ENCODE measurements at regions not wholly inside any gene's neighbourhood (a gene's known extent, or its start where the extent isn't known, plus 50 kb on each side); places are given as distances from the start of the nearest gene placed in this dataset.
A peak's percentile ranks its signal among the peaks of the same experiment; 100 is the strongest.

GRCh38 chr9:22244139-22245011 lies 202.2 kb upstream of the DMRTA1 start:
- no peak overlapping the region for H3K27ac ChIP-seq
- WGBS, result 48% methylated on average over 9 of the region's 9 CpGs
- no peaks in the 10 kb centered on the region for H3K27me3 ChIP-seq
- no peak for DNase-seq (ENCODE audit: low spot score in 2 of 2)
- TF ChIP-seq POLR2AphosphoS5 (IDR thresholded peaks at IDR 0.05), result no peak
- no peak for TF ChIP-seq EP300 (IDR thresholded peaks at IDR 0.05)
- TF ChIP-seq, protein P1, sequence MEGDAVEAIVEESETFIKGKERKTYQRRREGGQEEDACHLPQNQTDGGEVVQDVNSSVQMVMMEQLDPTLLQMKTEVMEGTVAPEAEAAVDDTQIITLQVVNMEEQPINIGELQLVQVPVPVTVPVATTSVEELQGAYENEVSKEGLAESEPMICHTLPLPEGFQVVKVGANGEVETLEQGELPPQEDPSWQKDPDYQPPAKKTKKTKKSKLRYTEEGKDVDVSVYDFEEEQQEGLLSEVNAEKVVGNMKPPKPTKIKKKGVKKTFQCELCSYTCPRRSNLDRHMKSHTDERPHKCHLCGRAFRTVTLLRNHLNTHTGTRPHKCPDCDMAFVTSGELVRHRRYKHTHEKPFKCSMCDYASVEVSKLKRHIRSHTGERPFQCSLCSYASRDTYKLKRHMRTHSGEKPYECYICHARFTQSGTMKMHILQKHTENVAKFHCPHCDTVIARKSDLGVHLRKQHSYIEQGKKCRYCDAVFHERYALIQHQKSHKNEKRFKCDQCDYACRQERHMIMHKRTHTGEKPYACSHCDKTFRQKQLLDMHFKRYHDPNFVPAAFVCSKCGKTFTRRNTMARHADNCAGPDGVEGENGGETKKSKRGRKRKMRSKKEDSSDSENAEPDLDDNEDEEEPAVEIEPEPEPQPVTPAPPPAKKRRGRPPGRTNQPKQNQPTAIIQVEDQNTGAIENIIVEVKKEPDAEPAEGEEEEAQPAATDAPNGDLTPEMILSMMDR (IDR thresholded peaks at IDR 0.05), result peak in 1 of 2 donors; percentile 42
- no peak overlapping the region for H3K4me3 ChIP-seq
- H3K4me1 ChIP-seq, result peaks cover 4% of the 10 kb centered on the region
- no peaks in the 10 kb centered on the region for H3K36me3 ChIP-seq
- H3K9me3 ChIP-seq, result no peaks in the 10 kb centered on the region

DNA sequence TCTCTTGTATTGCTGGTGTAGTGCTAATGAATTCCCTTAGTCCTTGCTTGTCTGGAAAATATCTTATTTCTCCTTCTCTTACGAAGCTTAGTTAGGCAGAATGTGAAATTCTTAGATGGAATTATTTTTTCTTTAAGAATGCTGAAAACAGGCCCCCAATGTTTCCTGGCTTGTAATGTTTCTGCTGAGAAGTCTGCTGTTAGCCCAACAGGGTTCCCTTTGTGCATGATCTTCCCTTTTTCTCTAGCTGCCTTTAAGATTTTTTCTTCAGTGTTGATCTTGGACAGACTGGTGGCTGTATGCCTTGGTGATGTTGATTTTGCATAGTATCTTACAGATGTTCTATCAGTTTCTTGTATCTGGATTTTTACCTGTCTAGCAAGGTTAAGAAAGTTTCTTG lies 191.3 kb upstream of the DMRTA1 start:
- Histone ChIP-seq H3K4me1 (no peaks in the 10 kb centered on the region), H3K4me3 (no peak overlapping the region), H3K9me3 (peaks cover 9% of the 10 kb centered on the region), H3K27ac (no peak overlapping the region), H3K36me3 (no peaks in the 10 kb centered on the region), H3K27me3 (no peaks in the 10 kb centered on the region)
- WGBS, result 83% methylated on average over 1 of the region's 1 CpG
- no peak for DNase-seq (ENCODE audit: low spot score in 2 of 2)
- TF ChIP-seq, protein P1 (IDR thresholded peaks at IDR 0.05), result no peak
- no peak for TF ChIP-seq POLR2A (IDR thresholded peaks at IDR 0.05)
- TF ChIP-seq POLR2AphosphoS5 (IDR thresholded peaks at IDR 0.05), result no peak
- no peak for TF ChIP-seq EP300 (IDR thresholded peaks at IDR 0.05)

- peaks cover 6% of the 10 kb centered on the region for H3K9me3 ChIP-seq
- no peaks in the 10 kb centered on the region for H3K27me3 ChIP-seq
- H3K27ac ChIP-seq, result peak overlapping the region; percentile 68
- H3K4me1 ChIP-seq, result no peaks in the 10 kb centered on the region
- DNase-seq (ENCODE audit: low spot score in 2 of 2), result no peak
- H3K4me3 ChIP-seq, result no peak overlapping the region
- 92% methylated on average over 3 of the region's 3 CpGs for WGBS
- no peak for TF ChIP-seq POLR2AphosphoS5 (IDR thresholded peaks at IDR 0.05)
- TF ChIP-seq, protein P1 (IDR thresholded peaks at IDR 0.05), result no peak
- TF ChIP-seq EP300 (IDR thresholded peaks at IDR 0.05), result no peak
- no peak for TF ChIP-seq POLR2A (IDR thresholded peaks at IDR 0.05)
- no peaks in the 10 kb centered on the region for H3K36me3 ChIP-seq
Observed at GRCh38 chr9:22256381-22256780, 190.2 kb upstream of the DMRTA1 start.

GRCh38 chr9:22257026-22257816 lies 189.4 kb upstream of the DMRTA1 start:
- H3K4me3 ChIP-seq, result no peak overlapping the region

More at GRCh38 chr9:22257026-22257816, 189.4 kb upstream of the DMRTA1 start:
- TF ChIP-seq, protein P1 (IDR thresholded peaks at IDR 0.05), result no peak
- no peak for TF ChIP-seq POLR2AphosphoS5 (IDR thresholded peaks at IDR 0.05)
- TF ChIP-seq EP300 (IDR thresholded peaks at IDR 0.05), result no peak
- no peak for TF ChIP-seq POLR2A (IDR thresholded peaks at IDR 0.05)
- H3K9me3 ChIP-seq, result no peaks in the 10 kb centered on the region
- H3K36me3 ChIP-seq, result no peaks in the 10 kb centered on the region
- H3K27ac ChIP-seq, result peak overlapping the region; percentile 17
- H3K27me3 ChIP-seq, result no peaks in the 10 kb centered on the region
- H3K4me1 ChIP-seq, result no peaks in the 10 kb centered on the region
- DNase-seq (ENCODE audit: low spot score in 2 of 2), result no peak

Data from suprapubic skin (tissue), 4 donors.